Esophagus (tissue), 2 donors: ENCODE measurements at regions not wholly inside any gene's neighbourhood (a gene's known extent, or its start where the extent isn't known, plus 50 kb on each side); places are given as distances from the start of the nearest gene placed in this dataset.
"Not testable (repeated sequence)": the region's sequence is repeated elsewhere in the genome, so short reads cannot be mapped to it uniquely, and the experiment has no call there.

Source experiments
- H3K27ac ChIP-seq, 2 donors: one replicate each; pipeline ENCODE4 v1.5.1; 2013; ENCODE audit warnings: low read depth in 2 of 2, mild to moderate bottlenecking in 2 of 2, inconsistent platforms in 1 of 2, low read length in 1 of 2, moderate library complexity in 1 of 2
- H3K27me3 ChIP-seq, 2 donors: one replicate each; pipeline ENCODE4 v1.6.1; 2013; ENCODE audit warnings: low read length in 2 of 2, control low read depth in 1 of 2, mild to moderate bottlenecking in 1 of 2; ENCODE audit not compliant: insufficient read depth in 2 of 2, control insufficient read depth in 1 of 2
- H3K36me3 ChIP-seq, 2 donors: one replicate each; pipeline ENCODE4 v1.6.1; 2013; ENCODE audit warnings: low read length in 1 of 2; ENCODE audit not compliant: control insufficient read depth in 2 of 2, insufficient read depth in 2 of 2
- H3K4me1 ChIP-seq, 2 donors: one replicate each; pipeline ENCODE4 v1.6.1; 2013; ENCODE audit warnings: low read length in 1 of 2; ENCODE audit not compliant: control insufficient read depth in 2 of 2, insufficient read depth in 2 of 2
- H3K4me3 ChIP-seq, 2 donors: one replicate each; pipeline ENCODE4 v1.5.1; 2013; ENCODE audit warnings: low read length in 2 of 2, mild to moderate bottlenecking in 2 of 2, low read depth in 1 of 2, moderate library complexity in 1 of 2
- H3K9me3 ChIP-seq, 2 donors: one replicate each; pipeline ENCODE4 v1.6.1; 2013; ENCODE audit warnings: mild to moderate bottlenecking in 2 of 2, low read depth in 1 of 2, low read length in 1 of 2, moderate library complexity in 1 of 2; ENCODE audit not compliant: control insufficient read depth in 2 of 2, insufficient read depth in 1 of 2
- WGBS, 2 donors: extraction: QIAGEN DNeasy Blood & Tissue Kit; methylation state at CpG; one replicate each; pipeline ENCODE4 v1.1.7; 2013; 5-methylcytosine and 5-hydroxymethylcytosine counted together
- donor health status: healthy with polysubstance abuse.
- donor health status: Bipolar disorder and iron deficiency.

DNA sequence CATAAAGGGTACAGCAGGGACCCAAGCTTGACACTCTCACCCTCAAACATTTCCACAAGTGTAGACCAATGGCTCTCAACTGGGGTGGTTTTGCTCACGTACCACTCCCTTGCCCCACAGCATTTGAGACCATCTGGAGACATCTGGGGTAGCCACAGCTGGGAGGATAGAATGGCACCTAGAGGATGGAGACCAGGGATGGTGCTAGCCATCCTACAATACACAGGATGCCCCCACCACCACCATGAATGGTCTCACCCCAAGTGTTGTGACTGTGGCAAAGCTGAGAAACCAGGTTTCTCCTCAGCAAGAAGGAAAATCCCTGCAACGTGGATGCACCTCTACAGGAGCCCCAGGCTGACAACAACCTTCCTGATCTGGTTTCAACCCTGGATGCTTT lies 69.1 kb upstream of the CLEC6A start:
- H3K4me1 ChIP-seq, H3K9me3 ChIP-seq, H3K4me3 ChIP-seq, H3K27me3 ChIP-seq, H3K36me3 ChIP-seq, H3K27ac ChIP-seq: not testable (repeated sequence)
- 63 to 77% methylated on average over 2 of the region's 2 CpGs for whole genome bisulfite sequencing, 2 donors

- H3K27me3 ChIP-seq, H3K4me3 ChIP-seq: not testable (repeated sequence)
- 72 to 75% methylated on average over 8 of the region's 8 CpGs for WGBS, 2 donors
Observed at GRCh38 chr12:8389296-8389695, 66.5 kb upstream of the CLEC6A start.

DNA sequence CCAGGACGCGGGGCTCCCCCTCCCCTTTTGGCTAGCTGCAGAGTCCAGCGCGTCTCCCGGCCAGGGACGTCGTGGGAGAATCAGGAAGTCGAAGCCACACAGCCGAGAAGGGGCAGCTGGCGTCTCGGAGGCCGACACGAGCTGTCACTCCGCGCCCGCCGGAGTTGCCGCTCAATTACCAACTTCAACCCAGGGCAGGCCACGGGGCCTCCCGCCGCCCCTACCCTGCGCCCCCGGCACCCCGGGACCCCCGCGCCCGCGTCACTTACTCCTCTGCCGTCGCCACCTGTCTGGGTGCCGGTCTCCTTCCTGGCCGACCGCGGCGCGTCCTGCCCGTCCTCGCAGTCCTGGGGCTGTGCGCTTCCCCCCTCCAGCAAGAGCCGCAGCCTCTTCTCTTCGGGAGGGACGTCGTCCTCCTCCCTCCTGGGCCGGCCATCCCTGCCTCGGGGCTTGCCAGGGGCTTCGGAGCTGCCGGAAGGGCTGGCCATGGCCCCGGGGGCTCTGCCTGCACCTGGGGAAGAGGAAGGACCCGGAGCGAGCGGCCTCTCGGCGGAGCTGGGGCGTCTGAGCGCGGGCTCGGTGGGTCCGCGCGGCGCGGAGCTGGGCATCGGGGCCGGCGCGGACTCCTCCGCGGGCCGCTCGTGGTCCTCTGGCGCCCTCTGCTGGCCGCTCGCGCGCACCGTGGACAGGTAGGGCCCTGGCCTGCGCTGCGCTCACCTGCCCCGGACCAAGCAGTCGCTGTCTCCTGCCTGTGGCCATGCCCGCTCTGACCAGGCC lies 65.6 kb upstream of the CLEC6A start:
- H3K4me3 ChIP-seq: peak overlapping the region; percentile 37 to 47
- not testable (repeated sequence) for H3K4me1 ChIP-seq, H3K9me3 ChIP-seq, H3K27ac ChIP-seq, H3K27me3 ChIP-seq, H3K36me3 ChIP-seq
- 0 to 1% methylated on average over 35 to 81 of the region's 81 CpGs for WGBS, 2 donors

More at GRCh38 chr12:8389296-8389695, 66.5 kb upstream of the CLEC6A start:
- H3K36me3 ChIP-seq, H3K4me1 ChIP-seq, H3K9me3 ChIP-seq, H3K27ac ChIP-seq: not testable (repeated sequence)

DNA sequence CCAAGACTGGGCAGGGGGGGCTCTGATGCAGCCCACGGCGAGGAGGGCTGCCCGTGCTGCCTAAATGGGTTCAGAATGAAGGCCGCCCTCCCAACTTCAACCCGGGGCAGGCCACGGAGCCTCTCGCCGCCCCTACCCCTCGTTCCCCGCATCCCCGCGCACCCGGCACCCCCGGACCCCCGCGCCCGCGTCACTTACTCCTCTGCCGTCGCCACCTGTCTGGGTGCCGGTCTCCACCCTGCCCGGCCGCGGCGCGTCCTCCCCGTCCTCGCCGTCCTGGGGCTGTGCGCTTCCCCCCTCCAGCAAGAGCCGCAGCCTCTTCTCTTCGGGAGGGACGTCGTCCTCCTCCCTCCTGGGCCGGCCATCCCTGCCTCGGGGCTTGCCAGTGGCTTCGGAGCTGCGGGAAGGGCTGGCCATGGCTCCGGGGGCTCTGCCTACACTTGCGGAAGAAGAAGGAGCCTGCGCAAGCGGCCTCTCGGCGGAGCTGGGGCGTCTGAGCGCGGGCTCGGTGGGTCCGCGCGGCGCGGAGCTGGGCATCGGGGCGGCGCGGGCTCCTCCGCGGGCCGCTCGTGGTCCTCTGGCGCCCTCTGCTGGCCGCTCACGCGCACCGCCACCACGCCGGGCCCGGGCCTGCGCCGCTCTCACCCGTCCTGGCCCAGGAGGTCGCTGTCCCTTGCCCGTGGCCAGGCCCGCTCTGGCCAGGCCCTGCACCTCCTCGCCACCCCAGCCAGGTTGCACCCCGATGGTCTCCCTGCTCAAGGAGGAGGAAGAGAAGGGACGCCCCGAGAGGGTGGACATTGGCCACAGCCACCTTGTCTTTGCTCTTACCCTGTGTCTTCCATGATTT lies 59.3 kb upstream of the CLEC6A start:
- peak overlapping the region in 1 of 2 donors; percentile 38 for H3K4me3 ChIP-seq
- not testable (repeated sequence) for H3K4me1 ChIP-seq, H3K9me3 ChIP-seq, H3K27ac ChIP-seq, H3K27me3 ChIP-seq, H3K36me3 ChIP-seq
- 3 to 4% methylated on average over 41 to 79 of the region's 79 CpGs for WGBS, 2 donors

DNA sequence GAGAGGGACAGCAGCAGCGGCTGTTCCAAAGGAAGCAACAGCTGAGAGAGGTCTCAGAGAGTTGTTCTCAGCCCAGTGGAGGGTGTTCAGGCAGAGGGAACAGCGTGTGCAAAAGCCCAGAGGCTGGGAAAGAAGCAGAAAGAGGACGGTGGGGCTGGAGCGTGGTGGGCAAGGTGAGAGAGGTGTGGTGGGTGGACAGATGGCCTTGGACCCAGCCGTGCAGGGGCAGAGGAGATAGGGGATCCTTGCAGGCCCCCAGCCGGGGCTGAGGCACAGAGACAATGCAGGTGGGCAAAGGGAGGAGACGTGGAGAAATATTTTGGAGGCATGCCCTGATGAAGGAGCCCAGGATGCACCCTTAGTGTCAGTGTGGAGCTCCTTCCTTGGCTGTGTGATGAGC lies 58.4 kb upstream of the CLEC6A start:
- not testable (repeated sequence) for H3K4me1 ChIP-seq, H3K27ac ChIP-seq, H3K27me3 ChIP-seq, H3K36me3 ChIP-seq, H3K9me3 ChIP-seq, H3K4me3 ChIP-seq
- 61 to 63% methylated on average over 6 to 7 of the region's 7 CpGs for WGBS, 2 donors

DNA sequence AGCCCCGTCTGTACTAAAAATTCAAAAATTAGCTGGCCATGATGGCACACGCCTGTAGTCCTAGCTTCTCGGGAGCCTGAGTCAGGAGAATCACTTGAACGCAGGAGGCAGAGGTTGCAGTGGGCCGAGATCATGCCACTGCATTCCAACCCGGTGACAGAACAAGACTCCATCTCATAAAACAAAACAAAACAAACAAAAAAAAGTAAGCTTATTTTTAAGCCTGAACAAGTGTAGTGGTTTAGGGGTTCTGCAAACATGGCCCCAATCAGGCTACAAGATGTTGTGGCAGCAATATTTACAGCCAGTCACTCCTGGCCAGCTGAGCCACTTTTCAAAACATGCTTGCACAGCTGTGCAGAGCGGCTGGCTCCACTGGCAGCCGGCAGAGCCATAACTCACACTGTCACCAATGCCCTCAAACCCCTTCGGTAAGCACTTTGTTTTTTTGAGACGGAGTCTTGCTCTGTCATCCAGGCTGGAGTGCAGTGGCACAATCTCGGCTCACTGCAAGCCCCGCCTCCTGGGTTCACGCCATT lies 56.2 kb upstream of the CLEC6A start:
- not testable (repeated sequence) for H3K9me3 ChIP-seq, H3K36me3 ChIP-seq, H3K4me3 ChIP-seq, H3K4me1 ChIP-seq, H3K27ac ChIP-seq, H3K27me3 ChIP-seq
- WGBS, 2 donors: 53 to 64% methylated on average over 12 to 13 of the region's 13 CpGs

DNA sequence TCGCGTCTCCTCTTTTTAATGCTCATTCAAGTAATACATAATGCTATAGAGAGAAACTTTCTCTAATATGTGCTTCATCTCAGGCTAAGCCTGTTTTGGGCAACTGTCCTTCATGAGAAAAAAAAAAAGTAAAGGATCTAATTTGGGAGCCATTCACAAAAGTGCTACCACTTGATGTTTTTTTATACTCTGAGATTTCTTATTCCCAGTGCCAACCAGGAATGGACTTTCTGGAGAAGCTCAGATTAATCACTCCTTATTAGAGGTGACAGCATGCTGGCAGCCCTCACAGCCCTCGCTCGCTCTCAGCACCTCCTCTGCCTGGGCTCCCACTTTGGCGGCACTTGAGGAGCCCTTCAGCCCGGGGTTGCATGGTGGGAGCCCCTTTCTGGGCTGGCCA lies 51.9 kb upstream of the CLEC6A start:
- not testable (repeated sequence) for H3K4me1 ChIP-seq, H3K36me3 ChIP-seq, H3K27ac ChIP-seq, H3K27me3 ChIP-seq, H3K4me3 ChIP-seq, H3K9me3 ChIP-seq
- WGBS, 2 donors: 87 to 88% methylated on average over 6 of the region's 6 CpGs

DNA sequence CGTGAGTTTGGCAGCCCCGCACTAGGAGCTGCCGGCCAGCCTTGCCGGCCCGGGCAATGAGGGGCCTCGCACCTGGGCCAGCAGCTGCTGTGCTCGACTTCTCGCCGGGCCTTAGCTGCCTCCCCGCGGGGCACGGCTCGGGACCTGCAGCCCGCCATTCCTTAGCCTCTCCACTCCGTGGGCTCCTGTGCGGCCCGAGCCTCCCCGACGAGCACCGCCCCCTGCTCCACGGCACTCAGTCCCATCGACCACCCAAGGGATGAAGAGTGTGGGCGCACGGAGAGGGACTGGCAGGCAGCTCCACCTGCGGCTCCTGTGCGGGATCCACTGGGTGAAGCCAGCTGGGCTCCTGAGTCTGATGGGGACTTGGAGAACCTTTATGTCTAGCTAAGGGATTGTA lies 51.4 kb upstream of the CLEC6A start:
- 91 to 95% methylated on average over 21 to 26 of the region's 26 CpGs for WGBS, 2 donors
- not testable (repeated sequence) for H3K4me3 ChIP-seq, H3K9me3 ChIP-seq, H3K27ac ChIP-seq, H3K36me3 ChIP-seq, H3K4me1 ChIP-seq, H3K27me3 ChIP-seq
